HG03196 (cell line): ENCODE measurements at regions not wholly inside any gene's neighbourhood (a gene's known extent, or its start where the extent isn't known, plus 50 kb on each side); places are given as distances from the start of the nearest gene placed in this dataset.

Source experiments
- ATAC-seq: cut with Tn5 transposase; IDR thresholded peaks from one replicate; pipeline ENCODE4 v1.9.1; 2021; ENCODE audit not compliant: unreplicated experiment

DNA sequence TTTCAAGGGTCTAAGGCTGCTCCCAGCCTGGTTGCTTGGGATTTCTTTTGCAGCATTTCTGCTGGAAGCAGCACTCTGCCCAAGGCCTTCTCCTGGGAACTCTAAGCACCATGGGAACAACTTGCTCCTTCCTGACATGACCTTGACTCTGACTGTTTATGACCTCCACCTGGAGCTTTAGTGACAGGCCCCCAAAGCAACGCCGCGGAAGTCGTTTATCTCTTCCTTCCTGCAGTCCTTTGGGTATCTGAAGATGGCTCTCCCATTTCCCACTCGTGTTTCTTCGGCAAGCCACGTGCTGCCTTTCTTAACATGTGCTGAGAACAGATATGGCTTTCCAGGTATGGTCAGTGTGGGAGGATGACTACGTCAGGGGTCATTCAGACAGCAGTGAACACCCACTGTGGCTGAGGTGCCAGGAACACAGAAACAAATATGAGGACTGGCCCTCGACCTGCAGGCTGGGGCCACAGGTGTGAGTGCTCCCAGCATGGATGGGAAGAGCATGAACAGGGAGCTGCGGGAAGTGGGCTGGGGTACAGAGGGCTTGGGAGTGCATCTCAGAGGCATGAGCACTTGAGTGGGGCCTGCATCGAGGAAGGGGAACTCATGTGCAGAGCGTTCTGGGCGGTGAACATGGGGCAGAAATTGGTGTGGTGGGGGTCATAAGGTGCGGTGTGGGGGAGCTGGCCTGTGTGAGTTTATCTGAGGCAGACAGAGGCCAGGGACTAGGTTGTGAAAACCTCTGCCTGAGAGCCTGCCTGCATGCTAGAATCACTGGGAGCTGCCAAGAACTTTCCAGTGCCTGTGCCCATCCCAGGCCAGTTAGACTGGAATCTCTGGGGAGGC lies 140.5 kb downstream of the TSN start:
- no peak for ATAC-seq

DNA sequence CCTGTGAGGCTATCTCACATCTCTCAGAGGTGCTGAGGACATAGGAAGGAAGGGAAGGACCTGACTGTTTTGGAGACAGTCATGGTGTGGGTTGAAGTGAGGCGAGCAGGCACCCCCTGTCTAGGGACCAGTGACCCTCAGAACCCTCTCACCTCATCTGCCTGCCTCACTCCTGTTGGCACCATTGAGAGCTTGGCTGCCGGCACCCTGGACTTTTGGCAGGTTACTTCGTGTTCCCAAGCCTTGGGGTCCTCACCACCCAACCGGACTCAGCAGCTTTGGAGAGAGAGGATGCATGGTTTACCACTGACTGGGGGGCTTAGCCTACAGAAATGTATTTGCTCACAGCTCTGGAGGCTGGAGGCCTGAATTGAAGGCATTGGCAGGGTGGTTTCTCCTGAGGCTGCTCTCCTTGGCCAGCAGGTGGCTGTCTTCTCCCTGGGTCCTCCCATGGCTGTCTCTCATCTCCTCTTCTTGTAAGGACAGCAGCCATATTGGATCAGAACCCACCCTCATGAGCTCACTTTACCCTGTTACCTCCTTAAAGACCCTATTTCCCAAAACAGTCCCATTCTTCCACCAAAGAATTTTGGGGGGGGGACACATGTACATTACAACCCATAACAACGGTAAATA lies 142.0 kb downstream of the TSN start:
- no peak for ATAC-seq

DNA sequence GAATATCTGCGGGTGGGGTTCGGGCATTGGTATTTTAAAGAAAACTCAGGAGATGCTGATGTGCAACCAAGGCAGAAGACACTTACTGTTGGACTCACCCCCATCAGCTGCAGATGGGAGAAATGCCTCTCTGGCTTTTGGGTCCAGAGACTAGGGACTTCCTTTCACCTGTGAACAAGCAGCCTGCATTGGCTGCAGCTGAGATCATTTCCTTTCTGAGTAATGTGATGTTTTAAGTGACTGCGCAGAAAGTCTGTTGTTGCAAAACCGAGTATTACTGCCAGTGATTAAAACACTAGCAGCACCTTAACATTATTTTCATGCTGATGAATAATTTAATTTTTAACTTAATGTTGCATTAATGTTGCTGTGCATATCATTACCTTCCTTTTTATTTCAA lies 143.0 kb downstream of the TSN start:
- ATAC-seq: no peak

DNA sequence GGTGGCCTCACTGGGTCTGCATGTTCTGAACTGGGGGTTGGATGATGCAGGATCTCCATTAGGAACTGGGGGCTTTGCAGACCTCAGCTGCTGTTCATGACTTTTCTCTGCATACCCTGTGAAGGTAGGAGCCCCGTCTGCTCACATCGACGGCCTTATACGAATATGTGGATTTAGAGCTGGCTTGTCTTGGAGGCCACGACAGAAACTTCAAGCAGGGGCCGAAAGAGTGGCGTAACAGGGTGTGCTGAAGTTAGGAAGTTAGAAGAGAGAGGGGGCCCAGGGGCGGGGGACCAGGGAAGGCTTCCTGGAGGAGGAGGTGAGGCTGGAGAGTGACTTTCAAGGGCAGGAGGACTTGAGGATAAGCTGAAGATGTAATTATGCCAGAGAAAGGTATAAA lies 144.9 kb downstream of the TSN start:
- no peak for ATAC-seq

DNA sequence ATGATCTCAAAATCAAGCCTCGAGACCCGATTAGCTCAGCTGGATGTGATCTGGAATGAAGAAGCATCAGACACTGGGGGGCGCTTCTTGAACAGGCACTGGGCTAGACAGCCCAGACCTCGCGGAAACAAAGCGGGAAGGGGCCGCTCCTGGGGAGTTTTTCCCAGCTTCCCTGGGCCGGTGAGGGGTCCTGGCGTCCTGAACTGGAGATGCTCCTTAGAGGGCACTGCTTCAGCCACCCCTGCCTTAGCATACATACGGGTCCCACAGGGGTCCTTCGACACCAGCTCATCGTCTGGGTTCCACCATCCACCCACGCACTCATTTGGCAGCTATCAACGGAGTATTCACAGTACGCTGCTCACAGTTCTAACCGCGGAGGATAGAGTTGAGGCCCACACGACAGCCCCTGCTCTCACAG lies 146.7 kb downstream of the TSN start:
- ATAC-seq: no peak

DNA sequence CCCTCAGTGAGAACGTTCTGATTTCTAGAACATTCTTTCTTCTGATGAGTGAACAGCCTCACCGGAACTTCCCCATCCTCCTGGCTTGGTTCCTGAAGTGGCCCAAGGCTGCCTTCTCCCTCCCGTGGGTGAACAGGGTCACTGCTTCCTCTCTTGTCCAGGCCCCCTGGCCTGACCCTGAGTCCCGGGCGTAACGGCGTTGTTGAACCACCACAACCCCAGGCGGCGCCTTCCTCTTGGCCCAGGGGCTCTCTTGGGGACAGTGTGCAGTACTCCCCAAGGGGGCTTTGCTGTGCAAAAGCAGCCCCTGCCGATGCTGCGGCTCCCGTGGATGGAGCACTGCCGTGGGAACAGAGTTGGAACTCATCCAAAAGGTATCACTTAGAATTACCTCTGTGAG lies 147.2 kb downstream of the TSN start:
- no peak for ATAC-seq

DNA sequence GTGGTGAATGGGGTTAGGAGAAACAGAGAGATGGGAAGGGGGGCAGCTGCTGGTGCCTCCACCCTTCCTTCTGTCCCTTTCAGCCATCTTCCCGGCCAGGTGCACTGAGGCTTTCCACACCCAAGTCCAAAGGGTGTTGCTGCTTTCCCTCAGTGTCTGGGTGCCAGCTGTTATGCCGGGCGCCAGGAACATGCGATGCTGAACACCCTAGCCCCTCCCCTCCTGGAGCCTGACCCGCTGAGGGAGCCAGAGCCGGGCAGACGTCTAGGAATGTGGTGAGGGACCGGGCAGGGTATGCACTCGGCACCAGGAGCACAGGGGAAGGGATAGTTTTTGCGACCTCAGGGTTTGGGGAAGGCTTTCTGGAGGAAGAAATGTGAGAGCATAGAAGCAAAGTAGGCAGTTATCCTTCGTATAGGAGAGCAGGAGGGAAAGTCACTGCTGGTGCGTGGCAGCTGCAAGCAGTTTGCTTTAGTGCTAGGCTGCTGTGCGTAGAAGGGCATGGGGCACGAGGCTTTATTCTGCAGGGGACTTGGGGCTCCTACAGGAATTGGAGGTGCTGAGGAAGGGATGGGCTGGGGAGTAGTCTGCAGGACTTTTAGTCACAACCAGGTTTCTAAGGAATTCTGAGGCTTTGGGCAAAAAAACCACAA lies 147.7 kb downstream of the TSN start:
- no peak for ATAC-seq

DNA sequence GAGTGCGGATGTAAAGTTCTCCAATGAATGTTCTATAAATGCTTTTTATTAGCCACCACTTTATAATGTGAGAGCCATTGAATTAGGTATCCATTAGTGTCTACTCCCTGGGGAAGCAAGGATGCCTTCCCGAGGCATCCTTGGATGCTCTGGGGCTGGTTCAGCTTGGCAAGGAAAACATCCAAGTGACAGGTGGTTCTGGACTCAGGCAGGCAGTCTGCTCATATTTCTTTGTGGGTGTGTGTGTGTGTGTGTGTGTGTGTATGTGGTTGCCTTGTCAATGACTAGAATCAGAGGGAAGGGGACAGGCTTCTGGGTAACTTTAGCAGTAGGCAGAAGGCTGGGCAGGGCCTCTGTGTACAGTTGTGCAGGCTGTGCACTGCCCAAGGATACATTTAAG lies 149.2 kb downstream of the TSN start:
- no peak for ATAC-seq

DNA sequence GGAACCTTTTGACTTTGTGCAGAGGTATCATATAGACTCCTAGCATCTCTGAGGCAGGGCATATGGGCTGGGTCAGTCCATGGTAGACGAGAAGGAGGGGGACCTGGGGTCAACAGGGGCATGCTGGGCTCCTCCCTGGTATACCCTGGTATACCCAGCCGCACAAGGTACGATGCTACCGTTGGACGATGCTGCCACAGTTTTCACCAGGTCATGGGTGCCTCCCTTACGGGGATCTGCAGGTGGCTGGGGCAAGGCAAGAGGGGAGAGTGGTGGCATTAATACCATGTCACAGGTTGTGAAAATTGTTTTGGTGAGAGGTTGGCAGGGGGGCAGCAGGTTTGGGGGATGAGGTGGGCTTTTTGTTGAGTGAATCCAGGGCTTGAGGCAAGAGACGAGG lies 149.8 kb downstream of the TSN start:
- ATAC-seq: no peak

DNA sequence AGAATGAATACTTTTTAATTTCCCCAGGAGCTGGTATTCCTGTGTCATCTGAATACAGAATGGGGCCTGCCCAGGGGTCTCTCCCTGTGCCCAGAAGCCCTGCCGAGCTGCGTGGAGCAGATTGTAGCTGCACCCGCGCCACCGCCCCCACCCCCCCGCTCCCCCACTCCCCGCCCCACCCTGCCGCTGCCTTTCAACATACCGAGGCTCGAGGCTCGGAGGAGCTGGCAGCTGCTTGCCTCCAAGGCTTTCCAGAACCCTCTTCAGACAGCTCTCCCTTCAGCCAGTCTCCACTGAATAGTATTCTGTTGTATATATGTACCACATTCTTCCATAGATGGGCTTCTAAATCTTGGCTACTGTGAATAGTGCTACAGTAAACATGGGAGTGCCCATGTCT lies 150.7 kb downstream of the TSN start:
- no peak for ATAC-seq

DNA sequence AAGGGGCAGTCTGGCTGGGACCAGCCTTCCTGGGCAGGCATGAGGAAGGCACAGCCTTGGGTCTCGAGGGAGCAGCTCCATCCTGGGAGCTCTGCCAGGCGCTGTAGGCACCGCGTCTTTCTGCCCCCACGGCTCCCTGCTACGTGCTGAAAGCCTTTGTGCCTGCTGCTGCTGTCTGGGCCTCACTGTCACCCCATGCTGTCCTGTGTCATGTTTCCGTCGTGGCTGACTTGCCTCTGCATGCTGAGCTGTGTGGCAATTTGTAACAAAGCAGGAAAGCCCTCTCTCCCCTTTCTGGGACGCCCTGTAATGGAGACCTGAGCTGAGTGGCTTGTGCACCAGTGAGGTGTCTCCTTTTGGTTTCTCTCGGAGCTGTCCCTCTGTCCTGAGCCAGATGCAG lies 152.5 kb downstream of the TSN start:
- ATAC-seq: no peak

DNA sequence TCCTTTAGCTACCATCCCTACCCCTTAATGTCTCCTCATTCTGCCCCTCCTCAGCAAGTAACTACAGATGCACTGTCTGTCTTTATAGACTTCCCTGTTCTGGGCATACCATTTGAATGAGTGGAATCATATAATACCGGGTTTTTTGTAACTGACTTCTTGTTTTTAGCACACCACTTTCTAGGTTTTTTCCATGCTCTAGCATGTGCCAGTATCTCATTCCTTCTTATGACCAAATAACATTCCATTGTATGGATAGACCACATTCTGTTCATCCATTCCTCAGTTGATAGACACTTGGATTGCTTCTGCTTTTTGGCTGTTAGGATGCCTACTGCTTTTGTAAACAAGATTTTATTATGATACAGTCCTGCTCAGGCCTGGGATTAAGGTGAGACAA lies 154.7 kb downstream of the TSN start:
- no peak for ATAC-seq

DNA sequence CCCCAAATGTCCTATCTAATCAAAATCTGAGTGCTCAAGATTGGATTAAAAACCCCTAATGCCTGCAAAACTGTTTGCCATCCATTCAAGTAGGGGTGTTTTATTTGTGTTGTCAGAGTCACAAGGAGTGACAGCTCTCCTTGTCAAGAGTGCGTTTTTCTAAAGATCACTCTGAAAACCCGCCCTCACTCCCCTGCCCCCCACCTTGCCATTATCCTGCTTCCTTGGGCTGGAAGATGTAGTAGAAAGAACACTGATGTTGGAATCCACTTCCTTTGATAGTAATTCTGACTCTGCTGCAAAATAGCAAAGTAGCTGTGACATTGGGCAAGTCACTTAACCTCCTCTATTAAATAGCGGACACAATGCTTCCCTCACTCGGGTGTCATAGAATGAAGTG lies 155.6 kb downstream of the TSN start:
- ATAC-seq: no peak

DNA sequence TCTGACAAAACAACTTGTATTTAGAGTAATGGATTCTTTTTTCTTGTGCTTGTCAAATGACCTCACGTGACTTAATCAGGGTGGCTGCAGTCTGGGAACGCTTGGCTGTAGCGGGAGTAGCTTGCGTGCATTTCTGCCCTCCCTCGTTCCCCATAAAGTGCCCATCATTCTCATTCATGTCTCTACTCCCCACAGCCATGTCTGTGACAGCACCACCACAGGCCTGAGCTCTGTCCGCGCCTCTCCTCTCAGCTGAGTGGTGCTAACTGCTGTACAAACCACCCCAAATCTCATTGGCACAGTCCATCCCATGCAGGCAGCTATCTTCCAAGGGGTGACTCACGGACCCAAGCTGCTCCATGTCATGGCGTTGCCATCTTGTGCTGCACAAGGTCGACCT lies 161.7 kb downstream of the TSN start:
- no peak for ATAC-seq

DNA sequence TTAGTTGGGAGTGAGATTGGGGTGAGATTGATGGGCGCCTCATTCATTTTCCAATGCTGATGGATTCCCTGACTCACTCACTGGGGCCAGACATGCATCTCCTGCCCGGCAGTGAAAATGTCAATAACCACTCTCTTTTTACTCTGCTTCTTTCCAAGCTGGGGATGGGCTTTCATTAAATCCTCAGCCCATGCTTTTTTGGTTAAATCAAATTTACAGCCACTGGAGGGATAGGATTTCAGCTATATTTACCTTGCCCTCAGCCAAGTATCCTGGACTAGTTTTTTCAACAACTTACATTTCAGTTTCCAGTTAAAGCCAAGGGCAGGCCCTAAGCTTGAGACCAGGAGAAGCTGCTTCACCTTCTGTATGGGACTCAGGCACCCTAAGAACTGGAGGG lies 162.8 kb downstream of the TSN start:
- no peak for ATAC-seq

DNA sequence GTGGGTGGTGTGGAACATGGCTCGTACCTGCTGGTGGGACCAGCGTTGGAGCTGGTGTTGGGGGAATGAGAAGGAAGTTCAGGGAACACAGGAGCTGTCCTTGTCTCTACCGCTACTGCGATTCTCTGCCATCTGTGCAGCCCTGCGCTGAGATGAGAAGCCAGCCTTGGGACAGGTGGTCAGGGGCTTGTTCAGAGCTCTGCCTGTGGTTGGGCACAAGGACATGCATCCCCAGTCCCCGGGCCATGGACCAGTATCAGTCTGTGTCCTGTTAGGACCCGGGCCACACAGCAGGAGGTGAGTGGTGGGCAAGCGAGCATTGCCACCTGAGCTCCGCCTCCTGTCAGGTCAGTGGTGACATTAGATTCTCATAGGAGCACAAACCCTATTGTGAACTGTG lies 164.4 kb downstream of the TSN start:
- ATAC-seq: no peak

DNA sequence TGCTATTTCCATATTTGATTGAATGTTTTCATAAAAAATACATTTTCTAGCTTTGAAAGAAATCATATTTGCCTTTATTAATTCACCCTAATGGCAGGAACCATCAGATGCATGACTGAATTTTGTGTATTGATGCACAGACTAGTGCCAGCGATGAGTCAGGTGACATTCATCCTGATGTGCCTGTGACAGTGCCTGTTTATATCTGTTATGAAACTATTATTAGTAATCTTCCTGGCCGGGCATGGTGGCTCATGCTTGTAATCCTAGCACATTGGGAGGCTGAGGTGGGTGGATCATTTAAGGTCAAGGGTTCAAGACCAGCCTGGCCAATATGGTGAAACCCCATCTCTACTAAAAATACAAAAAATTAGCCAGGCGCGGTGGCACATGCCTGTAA lies 170.0 kb downstream of the TSN start:
- no peak for ATAC-seq

DNA sequence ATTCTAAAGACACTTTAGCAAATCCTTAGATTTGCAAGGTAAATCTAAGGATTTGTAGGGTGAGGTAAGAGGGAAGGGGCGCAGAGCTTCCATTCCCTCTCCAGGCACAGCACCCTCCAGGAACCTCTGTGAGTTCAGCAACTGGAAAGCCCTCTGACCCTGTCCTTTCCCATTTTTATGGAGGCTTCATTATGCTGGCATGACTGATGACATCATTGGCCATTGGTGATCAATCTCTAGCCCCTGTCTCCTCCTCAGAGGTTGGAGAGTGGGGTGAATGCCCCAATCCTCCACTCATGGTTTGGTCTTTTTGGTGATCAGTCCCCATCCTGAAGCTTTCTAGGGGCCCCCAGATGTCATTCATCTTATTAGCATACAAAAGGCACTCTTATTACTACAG lies 187.8 kb downstream of the TSN start:
- ATAC-seq: no peak

DNA sequence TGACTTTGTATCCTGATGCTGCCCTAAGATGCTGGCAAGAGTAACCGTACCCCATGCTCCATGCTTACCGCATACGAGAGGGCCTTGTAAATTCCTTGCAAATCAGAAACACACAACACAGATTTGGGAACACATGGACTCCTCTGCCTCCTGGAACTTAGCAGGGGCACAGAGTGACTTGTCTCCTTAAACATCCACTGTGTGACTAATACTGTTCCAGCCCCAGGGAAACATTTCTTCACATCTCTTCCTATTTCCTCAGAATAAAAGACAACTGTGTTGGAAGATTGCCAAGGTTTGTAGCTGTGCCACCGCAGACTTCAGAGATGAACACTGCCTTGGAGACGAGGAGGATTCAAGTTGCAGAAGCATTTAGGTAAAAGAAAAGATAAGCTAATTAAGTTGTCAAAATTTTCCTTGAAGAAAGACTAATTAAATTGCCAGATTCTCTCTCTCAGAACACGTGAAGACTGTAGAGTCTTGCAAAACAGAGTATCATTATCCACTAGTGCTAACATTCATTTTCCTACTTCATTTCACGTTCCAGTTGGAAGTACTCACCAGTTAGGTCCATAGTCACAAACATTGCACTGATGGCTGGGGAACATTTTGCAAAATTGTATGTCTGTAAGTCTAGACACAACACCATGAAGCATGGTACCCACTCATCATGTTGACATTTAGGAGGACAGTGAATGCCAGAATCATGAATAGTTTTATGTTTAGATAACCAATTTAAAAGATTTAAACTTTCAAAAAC lies 188.8 kb downstream of the TSN start:
- no peak for ATAC-seq

DNA sequence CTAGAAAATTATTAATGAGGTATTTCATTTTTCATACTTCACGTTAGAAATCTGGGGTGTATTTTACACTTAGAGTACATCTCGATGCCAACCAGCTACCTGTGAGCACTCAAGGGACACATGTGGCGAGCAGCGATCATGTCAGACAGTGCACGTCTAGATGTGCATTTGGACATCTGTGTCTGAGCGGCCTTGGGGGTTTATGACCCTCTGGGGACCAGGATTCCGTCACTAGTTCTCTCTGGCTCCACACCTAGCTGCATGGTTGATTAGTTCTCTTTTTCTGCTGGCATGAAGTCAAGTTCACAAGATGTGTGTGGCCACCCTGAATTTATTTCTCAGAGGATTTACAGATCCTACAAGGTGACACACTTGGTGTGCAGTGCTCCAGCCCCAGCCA lies 192.2 kb downstream of the TSN start:
- ATAC-seq: no peak

DNA sequence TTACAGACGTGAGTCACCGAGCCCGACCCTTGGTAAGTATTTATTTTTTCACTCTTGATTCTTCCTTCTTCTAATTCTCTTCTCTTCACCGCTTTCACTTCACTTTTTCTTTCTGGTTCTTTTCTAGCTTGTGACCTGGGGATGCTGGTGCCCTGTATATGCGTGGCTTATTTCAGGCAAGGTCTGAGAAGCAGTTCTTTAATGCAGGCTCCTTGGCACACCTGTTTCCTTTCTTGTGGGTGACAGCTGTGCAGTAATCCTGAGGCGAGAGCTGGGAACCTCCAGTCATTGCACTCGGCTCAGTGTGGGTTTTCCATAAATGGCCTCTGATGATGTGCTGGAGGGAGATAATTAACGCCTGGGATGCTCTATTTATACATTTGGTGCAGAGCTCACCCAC lies 193.8 kb downstream of the TSN start:
- ATAC-seq: no peak

DNA sequence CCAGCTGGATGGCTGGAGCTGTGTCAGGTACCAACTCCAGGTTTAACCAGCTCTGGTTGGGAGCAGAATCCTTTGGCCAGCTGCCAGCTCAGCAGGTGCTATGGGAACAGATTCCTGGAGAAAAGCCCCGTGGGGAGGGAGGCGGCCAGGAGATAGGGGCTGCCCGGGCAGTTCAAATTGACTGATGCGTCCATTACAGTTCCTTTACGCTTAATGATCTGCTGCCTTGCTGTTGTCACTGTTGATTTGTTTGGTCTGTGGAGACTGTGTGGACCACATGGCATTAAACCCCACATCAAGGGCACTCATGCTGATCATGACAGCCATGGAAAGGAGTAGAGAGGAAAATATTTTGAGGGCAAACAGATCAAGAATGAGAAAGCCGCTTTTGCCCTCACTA lies 200.0 kb downstream of the TSN start:
- no peak for ATAC-seq
